IMR-90 (cell line): ENCODE measurements at regions not wholly inside any gene's neighbourhood (a gene's known extent, or its start where the extent isn't known, plus 50 kb on each side); places are given as distances from the start of the nearest gene placed in this dataset.

Source experiments
- POLR2A ChIP-seq: IDR thresholded peaks from 2 replicates; pipeline ENCODE4 v1.6.1; 2012; ENCODE audit warnings: mild to moderate bottlenecking, low read depth, low read length
- RAD21 ChIP-seq: IDR thresholded peaks from 2 replicates; pipeline ENCODE4 v1.6.1; 2012; ENCODE audit warnings: low read length, improper control_type of control experiment
- TF ChIP-seq, protein P1 (sequence below): conservative IDR thresholded peaks from 2 replicates; pipeline ENCODE4 v1.5.1; 2012; ENCODE audit warnings: mild to moderate bottlenecking, low read depth, low read length, improper control_type of control experiment

DNA sequence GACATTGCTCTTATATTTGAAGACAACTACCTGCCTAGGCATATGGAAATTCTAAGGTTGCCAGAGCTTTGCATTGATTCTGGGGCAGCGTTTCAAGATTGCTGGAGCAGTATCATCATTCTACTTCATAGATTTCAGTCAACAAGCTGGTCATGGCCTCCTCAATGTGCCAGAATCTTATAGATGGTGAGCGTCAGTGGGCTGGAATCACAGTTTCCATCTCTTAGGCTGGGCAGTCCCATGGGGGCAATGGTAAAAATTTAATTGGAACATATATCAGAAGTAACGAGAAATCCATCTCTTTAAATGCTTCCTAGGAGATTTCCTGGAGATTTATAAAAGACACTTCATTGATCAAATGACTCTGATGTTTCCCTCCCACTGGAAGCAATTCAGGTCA is 258.3 kb downstream of the SV2B start:
- TF ChIP-seq, protein P1, sequence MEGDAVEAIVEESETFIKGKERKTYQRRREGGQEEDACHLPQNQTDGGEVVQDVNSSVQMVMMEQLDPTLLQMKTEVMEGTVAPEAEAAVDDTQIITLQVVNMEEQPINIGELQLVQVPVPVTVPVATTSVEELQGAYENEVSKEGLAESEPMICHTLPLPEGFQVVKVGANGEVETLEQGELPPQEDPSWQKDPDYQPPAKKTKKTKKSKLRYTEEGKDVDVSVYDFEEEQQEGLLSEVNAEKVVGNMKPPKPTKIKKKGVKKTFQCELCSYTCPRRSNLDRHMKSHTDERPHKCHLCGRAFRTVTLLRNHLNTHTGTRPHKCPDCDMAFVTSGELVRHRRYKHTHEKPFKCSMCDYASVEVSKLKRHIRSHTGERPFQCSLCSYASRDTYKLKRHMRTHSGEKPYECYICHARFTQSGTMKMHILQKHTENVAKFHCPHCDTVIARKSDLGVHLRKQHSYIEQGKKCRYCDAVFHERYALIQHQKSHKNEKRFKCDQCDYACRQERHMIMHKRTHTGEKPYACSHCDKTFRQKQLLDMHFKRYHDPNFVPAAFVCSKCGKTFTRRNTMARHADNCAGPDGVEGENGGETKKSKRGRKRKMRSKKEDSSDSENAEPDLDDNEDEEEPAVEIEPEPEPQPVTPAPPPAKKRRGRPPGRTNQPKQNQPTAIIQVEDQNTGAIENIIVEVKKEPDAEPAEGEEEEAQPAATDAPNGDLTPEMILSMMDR, result no peak
- TF ChIP-seq RAD21 (no peak), POLR2A (no peak)
